ENCODE measurements at regions not wholly inside any gene's neighbourhood (a gene's known extent, or its start where the extent isn't known, plus 50 kb on each side); places are given as distances from the start of the nearest gene placed in this dataset.

GRCh38 chr1:178581351-178582303 is 68.7 kb downstream of the TEX35 start:
- no peak for TF ChIP-seq CTCF (IDR thresholded peaks at IDR 0.05)
- TF ChIP-seq EP300 (IDR thresholded peaks at IDR 0.05; ENCODE audit: low read depth): no peak
- no peak for TF ChIP-seq POLR2A (IDR thresholded peaks at IDR 0.05)
